ENCODE measurements at regions not wholly inside any gene's neighbourhood (a gene's known extent, or its start where the extent isn't known, plus 50 kb on each side); places are given as distances from the start of the nearest gene placed in this dataset.
"Not testable (repeated sequence)": the region's sequence is repeated elsewhere in the genome, so short reads cannot be mapped to it uniquely, and the experiment has no call there.

DNA sequence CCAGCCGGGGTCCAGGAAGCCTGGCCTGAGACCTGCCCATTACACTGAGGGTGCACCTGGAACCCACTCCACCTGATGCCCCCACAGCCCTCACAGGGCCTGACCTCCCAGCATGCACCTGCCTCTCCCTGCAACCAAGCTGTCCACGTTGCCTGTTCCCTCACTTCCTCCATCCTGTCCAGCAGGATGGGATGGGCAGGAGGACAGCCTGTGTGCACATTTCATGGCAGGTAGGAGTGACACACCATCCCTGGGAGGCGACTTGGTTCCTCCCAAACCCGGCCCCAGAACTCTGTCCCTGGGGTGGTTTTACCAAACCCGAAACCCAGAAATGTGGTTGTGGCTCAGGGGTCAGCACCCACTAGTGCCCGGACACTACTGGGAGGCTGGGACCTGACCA is 203.8 kb upstream of the ZNF519 start:
- not testable (repeated sequence) for DNase-seq (ENCODE audit: low read depth)

- not testable (repeated sequence) for DNase-seq (ENCODE audit: low read depth)
These were observed 189.0 kb upstream of the ZNF519 start for GRCh38 chr18:14321217-14321616.

DNA sequence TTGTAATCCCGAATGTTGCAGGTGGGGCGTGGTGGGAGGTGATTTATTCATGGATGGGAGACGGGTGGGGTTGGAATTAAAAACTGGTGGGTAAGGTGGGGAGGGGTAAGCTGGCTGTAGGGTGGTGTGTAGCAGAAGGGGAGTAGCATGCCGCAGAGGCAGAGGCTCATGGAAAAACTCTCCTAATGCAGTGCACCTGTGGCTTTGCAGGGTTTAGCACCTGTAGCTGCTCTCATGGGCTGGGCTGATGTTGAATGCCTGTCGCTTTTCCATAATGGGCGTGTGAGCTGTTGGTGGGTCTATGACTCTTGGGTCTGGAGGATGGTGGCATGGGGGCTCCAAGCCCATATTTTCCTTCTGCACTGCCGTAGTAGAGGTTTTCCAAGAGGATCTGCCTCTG is 169.0 kb upstream of the ZNF519 start:
- DNase-seq (ENCODE audit: low read depth), result not testable (repeated sequence)

DNA sequence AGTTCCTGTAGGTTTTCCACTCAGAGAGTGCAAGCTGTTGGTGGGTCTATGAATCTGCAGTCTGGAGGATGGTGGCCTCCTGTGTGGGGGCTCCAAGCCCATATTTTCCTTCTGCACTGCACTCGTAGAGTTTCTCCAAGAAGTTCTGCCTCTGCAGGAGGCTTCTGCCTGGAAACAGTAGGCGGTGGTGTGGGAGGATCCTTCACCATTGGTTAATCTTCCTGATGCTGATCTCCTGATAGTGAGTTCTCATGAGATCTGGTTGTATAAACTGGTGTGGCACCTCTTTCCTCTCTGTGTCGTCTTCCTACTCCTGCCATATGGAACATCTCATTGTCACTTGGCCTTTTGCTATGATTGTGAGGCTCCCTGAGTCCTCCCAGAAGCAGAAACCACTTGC is 162.8 kb upstream of the ZNF519 start:
- DNase-seq (ENCODE audit: low read depth), result not testable (repeated sequence)

- DNase-seq (ENCODE audit: low read depth), result no peak
These were observed 152.8 kb upstream of the ZNF519 start for GRCh38 chr18:14285053-14285452.

DNA sequence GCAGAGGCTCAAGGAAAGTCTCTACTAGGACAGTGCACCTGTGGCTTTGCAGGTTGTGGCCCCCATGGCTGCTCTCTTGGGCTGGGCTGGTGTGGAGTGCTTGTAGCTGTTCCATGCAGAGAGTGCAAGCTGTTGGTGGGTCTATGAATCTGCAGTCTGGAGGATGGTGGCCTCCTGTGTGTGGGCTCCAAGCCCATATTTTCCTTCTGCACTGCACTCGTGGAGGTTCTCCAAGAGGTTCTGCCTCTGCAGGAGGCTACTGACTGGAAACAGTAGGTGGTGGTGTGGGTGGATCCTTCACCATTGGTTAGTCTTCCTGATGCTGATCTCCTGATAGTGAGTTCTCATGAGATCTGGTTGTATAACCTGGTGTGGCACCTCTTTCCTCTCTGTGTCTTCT is 143.2 kb upstream of the ZNF519 start:
- DNase-seq (ENCODE audit: low read depth), result not testable (repeated sequence)

DNA sequence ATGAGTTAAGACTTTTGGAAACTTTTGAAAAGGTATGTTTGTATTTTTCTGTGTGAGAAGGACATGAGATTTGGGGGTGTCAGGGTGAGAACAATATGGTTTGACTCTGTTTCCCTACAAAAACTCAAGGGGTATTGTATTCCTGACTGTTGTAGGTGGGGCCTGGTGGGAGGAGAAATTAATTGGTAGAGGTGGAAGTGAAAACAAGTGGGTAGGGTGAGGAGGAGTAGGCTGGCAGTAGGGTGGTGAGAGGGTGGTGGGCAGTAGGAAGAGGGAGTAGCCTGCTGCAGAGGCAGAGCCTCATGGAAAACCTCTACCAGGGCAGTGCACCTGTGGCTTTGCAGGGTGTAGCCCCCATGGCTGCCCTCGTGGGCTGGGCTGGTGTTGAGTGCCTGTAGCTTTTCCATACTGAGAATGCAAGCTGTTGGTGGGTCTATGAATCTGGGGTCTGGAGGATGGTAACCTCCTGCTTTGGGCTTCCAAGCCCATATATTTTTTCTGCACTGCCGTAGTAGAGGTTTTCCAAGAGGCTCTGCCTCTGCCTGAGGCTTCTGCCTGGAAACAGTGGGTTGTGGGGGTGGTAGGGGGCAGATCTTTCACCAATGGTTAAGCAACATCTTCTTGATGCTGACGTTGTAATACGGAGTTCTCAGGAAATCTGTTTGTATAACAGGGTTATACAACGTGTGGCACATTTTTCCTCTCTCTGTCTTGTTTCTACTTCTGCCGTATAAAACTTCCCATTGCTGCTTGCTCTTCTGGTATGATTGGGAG is 133.6 kb upstream of the ZNF519 start:
- DNase-seq (ENCODE audit: low read depth), result not testable (repeated sequence)

DNA sequence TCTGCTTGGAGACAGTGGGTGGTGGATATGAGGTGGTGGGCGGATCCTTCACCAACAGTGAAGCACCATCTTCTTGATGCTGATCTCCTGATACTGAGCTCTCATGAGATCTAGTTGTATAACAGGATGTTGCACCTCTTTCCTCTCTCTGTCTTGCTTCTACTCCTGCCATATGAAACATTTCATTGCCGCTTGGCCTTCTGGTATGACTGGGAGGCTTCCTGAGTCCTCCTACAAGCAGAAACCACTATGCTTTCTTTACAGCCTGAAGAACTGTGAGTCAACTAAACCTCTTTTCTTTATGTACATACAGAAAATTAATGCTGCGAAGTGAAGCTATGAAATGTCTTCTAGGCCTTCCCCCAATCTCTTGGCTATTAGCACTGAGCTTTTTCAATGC is 130.6 kb upstream of the ZNF519 start:
- not testable (repeated sequence) for DNase-seq (ENCODE audit: low read depth)

DNA sequence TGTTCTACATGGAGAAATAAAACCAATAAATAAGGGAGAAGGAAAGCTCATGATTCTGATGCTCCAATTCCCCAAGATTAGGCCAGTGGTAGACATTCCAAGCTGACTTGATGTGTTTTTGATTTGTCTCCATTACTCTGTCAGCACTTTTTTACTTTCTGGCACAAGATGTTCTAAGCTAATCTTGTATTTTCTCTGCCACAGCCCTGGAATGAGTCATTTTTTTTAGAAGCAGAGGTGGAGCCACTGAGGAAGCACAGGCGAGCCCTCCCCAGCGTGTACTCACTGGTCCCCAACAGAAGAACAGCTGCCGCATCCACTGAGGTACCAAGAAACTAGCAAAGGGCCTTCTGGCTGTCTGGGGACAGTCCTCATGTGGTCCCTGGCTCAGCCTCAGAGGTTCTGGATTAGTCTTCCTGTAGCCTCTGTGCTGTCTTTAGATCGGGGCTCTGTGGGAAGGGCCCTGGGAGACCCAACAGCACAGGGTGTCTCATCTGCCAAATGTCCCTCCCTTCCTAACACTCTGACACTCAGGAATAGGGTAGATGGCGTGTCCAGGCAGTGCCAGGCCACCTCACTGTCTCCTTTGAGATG is 117.9 kb upstream of the ZNF519 start:
- DNase-seq (ENCODE audit: low read depth), result peak; percentile 0

DNA sequence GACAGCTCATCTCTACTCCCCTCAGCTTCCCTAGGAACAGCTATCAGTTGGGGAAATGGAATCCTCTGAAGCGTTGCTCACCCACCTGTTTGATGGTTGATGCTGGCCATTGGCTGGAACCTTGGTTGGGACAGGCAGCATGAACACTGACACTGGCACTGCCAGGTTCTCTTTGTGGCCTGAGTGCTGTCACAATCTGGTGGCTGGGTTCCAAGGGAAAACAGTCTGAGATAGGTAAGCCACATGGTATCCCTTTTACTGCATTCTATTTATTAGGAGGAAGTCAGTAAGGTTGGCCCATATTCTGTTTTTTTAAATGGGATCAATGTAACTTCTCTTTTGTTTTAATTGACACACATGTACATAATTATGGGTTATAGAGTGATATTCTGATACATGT is 107.0 kb upstream of the ZNF519 start:
- DNase-seq (ENCODE audit: low read depth), result not testable (repeated sequence)

DNA sequence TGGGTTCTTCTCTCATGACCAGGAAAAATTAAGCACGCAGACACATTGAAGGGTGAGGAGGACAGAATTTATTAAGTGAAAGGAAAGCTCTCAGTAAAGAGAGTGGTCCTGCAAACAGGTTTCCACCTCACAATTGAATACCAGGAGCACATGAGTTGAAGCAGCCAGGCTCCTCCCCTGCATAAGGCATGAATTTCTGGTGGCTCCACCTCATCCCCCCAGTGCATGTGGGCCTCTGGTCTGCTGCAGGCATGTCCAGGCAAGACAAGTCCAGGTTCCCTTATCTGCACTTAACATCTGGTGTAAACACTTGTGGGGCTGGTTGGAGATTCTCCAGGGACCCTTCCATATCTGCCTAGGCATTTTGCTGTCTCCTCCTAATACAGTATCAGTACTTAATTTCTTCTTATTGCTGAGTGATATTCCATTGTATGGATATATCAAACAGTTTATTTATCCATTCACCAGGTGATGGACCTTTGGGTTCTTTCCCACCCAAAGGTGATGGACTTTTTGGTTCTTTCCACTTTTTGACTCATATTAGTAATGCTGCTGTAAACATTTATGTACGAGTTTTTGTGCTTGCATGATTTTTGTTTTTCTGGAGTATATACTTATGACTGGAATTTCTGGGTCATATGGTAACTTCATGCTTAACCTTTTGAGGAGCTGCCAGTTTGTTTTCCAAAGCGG is 104.3 kb upstream of the ZNF519 start:
- not testable (repeated sequence) for DNase-seq (ENCODE audit: low read depth)

DNA sequence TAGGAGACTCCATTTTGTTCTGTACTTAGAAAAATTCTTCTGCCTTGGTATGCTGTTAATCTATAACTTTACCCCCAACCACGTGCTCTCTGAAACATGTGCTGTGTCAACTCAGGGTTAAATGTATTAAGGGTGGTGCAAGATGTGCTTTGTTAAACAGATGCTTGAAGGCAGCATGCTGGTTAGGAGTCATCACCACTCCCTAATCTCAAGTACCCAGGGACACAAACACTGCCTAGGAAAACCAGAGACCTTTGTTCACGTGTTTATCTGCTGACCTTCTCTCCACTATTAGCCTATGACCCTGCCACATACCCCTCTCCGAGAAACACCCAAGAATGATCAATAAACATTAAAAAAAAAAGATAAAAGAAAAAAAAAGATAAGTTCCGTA is 93.0 kb upstream of the ZNF519 start:
- not testable (repeated sequence) for DNase-seq (ENCODE audit: low read depth)

DNA sequence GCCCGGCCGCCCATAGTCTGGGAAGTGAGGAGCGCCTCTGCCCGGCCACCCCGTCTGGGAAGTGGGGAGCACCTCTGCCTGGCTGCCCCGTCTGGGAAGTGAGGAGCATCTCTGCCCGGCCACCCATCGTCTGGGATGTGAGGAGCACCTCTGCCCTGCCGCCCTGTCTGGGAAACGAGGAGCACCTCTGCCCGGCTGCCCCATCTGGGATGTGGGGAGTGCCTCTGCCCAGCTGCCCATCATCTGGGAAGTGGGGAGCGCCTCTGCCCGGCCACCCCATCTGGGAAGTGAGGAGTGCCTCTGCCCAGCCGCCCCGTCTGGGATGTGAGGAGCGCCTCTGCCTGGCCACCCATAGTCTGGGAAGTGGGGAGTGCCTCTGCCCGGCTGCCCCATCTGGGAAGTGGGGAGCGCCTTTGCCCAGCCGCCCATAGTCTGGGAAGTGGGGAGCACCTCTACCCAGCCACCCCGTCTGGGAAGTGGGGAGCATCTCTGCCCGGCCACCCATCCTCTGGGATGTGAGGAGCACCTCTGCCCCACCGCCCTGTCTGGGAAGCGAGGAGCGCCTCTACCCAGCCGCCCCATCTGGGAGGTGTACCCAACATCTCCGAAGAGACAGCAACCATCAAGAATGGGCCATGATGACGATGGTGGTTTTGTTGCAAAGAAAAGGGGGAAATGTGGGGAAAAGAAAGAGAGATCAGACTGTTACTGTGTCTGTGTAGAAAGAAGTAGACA is 92.5 kb upstream of the ZNF519 start:
- DNase-seq (ENCODE audit: low read depth), result not testable (repeated sequence)

GRCh38 chr18:14223919-14224318 is 91.7 kb upstream of the ZNF519 start:
- not testable (repeated sequence) for DNase-seq (ENCODE audit: low read depth)

DNA sequence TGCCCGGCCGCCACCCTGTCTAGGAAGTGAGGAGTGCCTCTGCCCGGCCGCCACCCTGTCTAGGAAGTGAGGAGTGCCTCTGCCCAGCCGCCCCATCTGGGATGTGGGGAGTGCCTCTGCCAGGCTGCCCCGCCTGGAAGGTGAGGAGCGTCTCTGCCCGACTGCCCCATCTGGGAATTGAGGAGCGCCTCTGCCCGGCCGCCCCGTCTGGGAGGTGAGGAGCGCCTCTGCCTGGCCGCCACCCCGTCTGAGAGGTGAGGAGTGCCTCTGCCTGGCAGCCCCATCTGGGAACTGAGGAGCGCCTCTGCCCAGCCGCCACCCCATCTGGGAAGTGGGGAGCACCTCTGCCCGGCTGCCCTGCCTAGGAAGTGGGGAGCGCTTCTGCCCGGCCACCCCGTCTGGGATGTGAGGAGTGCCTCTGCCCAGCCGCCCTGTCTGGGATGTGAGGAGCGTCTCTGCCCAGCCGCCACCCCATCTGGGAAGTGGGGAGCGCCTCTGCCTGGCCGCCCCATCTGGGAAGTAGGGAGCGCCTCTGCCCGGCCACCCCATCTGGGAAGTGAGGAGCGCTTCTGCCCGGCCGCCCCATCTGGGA is 91.1 kb upstream of the ZNF519 start:
- not testable (repeated sequence) for DNase-seq (ENCODE audit: low read depth)

- not testable (repeated sequence) for DNase-seq (ENCODE audit: low read depth)
These were observed 90.4 kb upstream of the ZNF519 start for GRCh38 chr18:14222354-14223221.

DNA sequence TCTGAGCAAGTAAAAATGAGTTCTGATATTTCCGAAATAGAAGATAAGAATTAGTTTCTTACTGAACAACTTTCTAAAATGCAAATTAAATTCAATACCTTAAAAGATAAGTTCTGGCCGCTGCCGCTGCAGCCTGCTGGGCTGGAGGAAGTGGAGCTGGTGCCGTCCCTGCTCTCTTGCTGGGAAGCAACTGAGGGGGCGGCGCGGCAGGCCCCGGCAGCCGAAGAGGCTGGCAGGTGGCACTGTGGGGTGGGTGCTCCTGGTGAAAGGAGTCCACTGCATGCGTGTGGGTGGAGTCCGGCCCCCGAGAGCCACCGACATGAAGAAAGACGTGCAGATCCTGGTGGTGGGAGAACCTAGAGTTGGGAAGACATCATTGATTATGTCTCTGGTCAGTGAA is 89.5 kb upstream of the ZNF519 start:
- no peak for DNase-seq (ENCODE audit: low read depth)

DNA sequence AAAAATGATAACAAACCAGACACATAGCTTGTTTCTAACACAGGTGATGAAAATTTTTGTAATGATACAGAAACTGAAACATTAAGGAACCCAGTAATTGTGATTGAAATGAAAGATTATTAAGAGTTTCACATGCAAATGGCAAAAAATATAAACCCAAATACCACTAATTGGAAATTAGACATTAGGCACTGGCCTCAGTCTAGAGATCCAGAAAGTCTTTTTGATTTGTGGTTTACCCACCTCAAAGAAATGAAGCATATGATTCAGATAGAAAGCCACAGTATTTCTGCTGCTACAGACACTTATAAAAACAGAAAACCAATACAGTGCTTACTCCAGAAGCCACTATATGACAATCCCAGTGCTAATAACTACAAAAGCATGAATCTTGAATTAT is 83.7 kb upstream of the ZNF519 start:
- not testable (repeated sequence) for DNase-seq (ENCODE audit: low read depth)

GRCh38 chr18:14203424-14203823 is 71.2 kb upstream of the ZNF519 start:
- not testable (repeated sequence) for DNase-seq (ENCODE audit: low read depth)

- DNase-seq (ENCODE audit: low read depth), result not testable (repeated sequence)
These were observed 58.7 kb upstream of the ZNF519 start for GRCh38 chr18:14190776-14191442.

Data from RPMI7951 (cell line).